ENCODE measurements at regions not wholly inside any gene's neighbourhood (a gene's known extent, or its start where the extent isn't known, plus 50 kb on each side); places are given as distances from the start of the nearest gene placed in this dataset.
A peak's percentile ranks its signal among the peaks of the same experiment; 100 is the strongest.

DNA sequence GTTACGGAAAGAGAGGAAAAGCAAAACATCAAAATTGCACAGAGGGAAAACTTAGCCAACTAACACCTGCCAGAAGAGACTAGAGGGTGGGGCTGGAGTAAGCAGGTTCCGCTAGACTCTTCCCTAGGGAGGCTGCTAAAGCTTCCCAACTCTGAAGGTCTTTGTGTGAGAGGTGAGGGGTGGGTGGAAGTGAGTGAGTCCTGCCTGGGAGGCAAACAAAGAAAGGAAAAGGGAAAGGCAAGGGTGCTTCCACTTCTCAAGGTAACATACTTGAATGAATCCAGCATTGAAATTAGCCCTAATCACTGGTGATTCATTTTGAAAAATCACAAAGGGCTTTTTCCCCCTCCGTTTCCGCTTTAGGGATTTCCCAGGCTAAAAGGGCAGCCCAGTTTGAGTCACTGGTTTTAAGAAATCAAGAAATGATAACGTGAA lies 220.5 kb upstream of the ADAMTS9 start:
- H3K9me3 Mint-ChIP-seq: peaks cover 9 to 12% of the 10 kb centered on the region in 2 donors
- no peaks in the 10 kb centered on the region for H3K27me3 Mint-ChIP-seq
- no peaks in the 10 kb centered on the region for H3K4me1 Mint-ChIP-seq
- H3K27ac Mint-ChIP-seq: no peak overlapping the region
- DNase-seq: no peak
- no peak overlapping the region for H3K4me3 Mint-ChIP-seq
- H3K36me3 Mint-ChIP-seq: peaks cover 0 to 2% of the 10 kb centered on the region in 2 donors
- ATAC-seq (replicated peaks): peak in 1 of 2 donors; percentile 23

- Mint-ChIP-seq H3K4me1 (no peaks in the 10 kb centered on the region), H3K27me3 (no peaks in the 10 kb centered on the region), H3K9me3 (peaks cover 8 to 10% of the 10 kb centered on the region in 2 donors), H3K27ac (no peak overlapping the region), H3K36me3 (no peaks in the 10 kb centered on the region), H3K4me3 (no peak overlapping the region)
- ATAC-seq (replicated peaks) (no peak), DNase-seq (no peak)
Observed at GRCh38 chr3:64905906-64906410, 218.2 kb upstream of the ADAMTS9 start.

DNA sequence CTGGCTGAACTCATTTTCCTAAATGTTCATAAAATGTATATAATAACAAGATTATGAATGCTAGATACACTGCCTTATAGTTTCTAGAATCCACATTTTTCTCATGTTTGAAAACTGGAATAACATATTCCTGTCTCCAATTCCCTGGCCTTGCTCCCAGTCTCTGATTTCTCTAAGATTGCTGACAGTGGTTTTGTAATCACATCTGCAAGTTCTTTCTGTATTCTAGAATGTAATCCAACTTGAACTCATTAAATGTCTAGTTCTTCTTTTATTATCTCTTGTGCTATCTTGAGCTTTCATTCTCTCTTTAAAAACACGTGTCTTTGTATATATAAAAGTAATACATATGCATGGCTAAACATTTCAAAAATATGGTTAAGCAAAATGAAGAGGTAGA lies 215.2 kb upstream of the ADAMTS9 start:
- DNase-seq: no peak

DNA sequence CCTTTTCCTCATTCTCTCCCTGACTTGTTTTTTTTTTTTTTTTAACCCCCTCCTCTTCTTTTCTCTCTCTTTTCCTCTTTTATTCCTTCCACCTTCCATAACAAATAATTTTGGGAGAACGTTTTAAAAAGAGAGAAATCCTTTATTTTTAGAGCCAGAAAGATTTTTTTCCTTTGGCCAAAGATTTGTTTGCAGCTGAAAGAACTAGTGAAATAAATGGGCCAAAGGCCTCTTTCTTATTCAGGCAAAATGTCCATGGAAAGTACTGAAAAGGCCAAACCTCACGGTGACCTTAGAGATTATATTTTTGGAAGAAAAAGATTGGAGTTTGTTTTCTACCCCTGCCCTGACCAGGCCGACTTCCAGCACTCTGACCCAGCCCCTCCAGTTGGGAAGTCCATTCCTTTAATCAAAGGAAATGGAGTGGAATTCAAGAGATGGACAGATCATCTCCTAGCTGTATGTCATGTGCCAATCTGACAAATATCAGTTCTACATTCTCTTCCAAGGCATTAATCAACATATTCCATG lies 214.3 kb upstream of the ADAMTS9 start:
- no peaks in the 10 kb centered on the region for H3K27me3 Mint-ChIP-seq
- DNase-seq (no peak), ATAC-seq (replicated peaks) (no peak)
- H3K36me3 Mint-ChIP-seq: no peaks in the 10 kb centered on the region
- peaks cover 2 to 4% of the 10 kb centered on the region in 2 donors for H3K9me3 Mint-ChIP-seq
- no peaks in the 10 kb centered on the region for H3K4me1 Mint-ChIP-seq
- H3K4me3 Mint-ChIP-seq: no peak overlapping the region
- no peak overlapping the region for H3K27ac Mint-ChIP-seq

More for the DNA sequence above, 215.2 kb upstream of the ADAMTS9 start:
- Mint-ChIP-seq H3K27ac (no peak overlapping the region), H3K4me3 (no peak overlapping the region), H3K4me1 (no peaks in the 10 kb centered on the region), H3K27me3 (no peaks in the 10 kb centered on the region), H3K9me3 (peaks cover 4 to 8% of the 10 kb centered on the region in 2 donors), H3K36me3 (no peaks in the 10 kb centered on the region)
- no peak for ATAC-seq (replicated peaks)

- no peaks in the 10 kb centered on the region for H3K36me3 Mint-ChIP-seq
- no peaks in the 10 kb centered on the region for H3K4me1 Mint-ChIP-seq
- DNase-seq: no peak
Observed at GRCh38 chr3:64901522-64901885, 213.7 kb upstream of the ADAMTS9 start.

GRCh38 chr3:64900617-64901521 lies 213.1 kb upstream of the ADAMTS9 start:
- H3K4me3 Mint-ChIP-seq: no peak overlapping the region
- H3K4me1 Mint-ChIP-seq: no peaks in the 10 kb centered on the region
- H3K27ac Mint-ChIP-seq: no peak overlapping the region
- H3K27me3 Mint-ChIP-seq: no peaks in the 10 kb centered on the region
- peaks cover 3 to 4% of the 10 kb centered on the region in 2 donors for H3K9me3 Mint-ChIP-seq
- no peak for DNase-seq
- no peaks in the 10 kb centered on the region for H3K36me3 Mint-ChIP-seq
- ATAC-seq (replicated peaks): no peak

More at GRCh38 chr3:64901522-64901885, 213.7 kb upstream of the ADAMTS9 start:
- Mint-ChIP-seq H3K27ac (no peak overlapping the region), H3K4me3 (no peak overlapping the region), H3K27me3 (no peaks in the 10 kb centered on the region), H3K9me3 (peaks cover 2 to 4% of the 10 kb centered on the region in 2 donors)
- ATAC-seq (replicated peaks): no peak

GRCh38 chr3:64900156-64900555 lies 212.4 kb upstream of the ADAMTS9 start:
- no peaks in the 10 kb centered on the region for H3K36me3 Mint-ChIP-seq
- ATAC-seq (replicated peaks) (no peak), DNase-seq (no peak)
- peaks cover 3 to 4% of the 10 kb centered on the region in 2 donors for H3K9me3 Mint-ChIP-seq
- H3K4me1 Mint-ChIP-seq: no peaks in the 10 kb centered on the region
- H3K4me3 Mint-ChIP-seq: no peak overlapping the region
- H3K27me3 Mint-ChIP-seq: no peaks in the 10 kb centered on the region
- no peak overlapping the region for H3K27ac Mint-ChIP-seq

DNA sequence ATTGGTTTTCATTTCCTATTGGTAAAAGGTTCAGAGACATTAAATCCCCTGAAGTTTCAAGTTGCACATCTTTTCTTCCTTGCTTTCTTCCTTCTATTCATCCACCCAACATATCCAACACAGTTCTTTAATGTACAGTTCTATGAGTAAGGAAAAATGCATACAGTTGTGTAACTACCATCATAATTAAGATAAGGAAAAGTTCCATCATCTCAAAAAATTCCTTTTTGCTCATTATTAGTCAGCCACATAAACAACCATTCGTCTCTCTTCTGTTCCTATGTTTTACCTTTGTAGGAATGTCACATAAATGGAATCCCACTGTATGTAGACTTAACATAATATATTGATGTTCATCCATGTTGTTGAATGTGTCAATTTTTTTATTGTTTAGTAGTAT lies 211.1 kb upstream of the ADAMTS9 start:
- H3K9me3 Mint-ChIP-seq: peaks cover 4 to 8% of the 10 kb centered on the region in 2 donors
- no peak for ATAC-seq (replicated peaks)

DNA sequence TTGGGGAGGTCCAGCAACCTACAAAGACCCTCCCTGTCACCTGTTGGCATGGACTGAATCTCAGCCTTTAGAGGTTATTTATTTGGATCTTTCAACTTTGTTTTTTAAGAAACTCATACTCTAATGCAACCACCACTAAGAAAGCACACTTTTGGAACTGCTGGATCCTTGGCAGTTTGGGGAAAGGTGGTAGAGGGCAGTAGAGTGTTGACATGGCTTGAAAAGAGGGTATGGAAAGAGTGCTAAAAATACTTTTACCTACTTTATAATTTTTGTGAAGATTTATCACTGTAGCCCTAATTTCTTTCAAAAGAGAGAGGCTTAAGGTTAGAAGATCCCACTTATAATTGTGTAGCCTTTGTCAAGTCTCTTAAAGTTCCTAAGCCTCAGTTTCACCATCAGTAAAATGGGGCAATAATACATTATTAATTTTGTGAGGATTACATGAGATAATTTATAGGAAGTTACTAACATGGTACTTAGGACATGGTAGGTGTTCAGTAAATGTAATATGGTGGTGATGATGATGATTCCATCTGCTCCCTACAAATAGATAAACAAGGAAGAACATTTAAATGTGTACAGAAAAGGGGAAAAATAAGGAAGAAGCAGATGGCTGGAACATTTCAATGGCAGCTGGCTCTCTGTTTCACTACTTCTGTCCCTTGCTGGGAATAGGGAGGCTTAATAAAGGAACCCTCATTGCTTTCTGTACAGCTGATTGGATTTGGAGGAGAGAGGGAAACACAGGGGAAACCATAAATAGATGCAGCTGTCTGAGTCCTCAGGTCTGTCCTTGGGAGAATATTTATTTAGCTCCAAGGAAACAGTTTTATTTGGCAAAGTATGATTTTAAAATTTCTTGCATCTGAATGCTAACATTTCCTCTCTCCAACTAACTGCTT lies 208.4 kb upstream of the ADAMTS9 start:
- Mint-ChIP-seq H3K4me1 (no peaks in the 10 kb centered on the region), H3K9me3 (peaks cover 3 to 15% of the 10 kb centered on the region in 2 donors), H3K4me3 (no peak overlapping the region), H3K36me3 (no peaks in the 10 kb centered on the region), H3K27ac (no peak overlapping the region), H3K27me3 (no peaks in the 10 kb centered on the region)
- no peak for ATAC-seq (replicated peaks)
- no peak for DNase-seq

More for the DNA sequence above, 211.1 kb upstream of the ADAMTS9 start:
- H3K27ac Mint-ChIP-seq: no peak overlapping the region
- DNase-seq: no peak
- H3K4me1 Mint-ChIP-seq: no peaks in the 10 kb centered on the region
- no peak overlapping the region for H3K4me3 Mint-ChIP-seq
- no peaks in the 10 kb centered on the region for H3K27me3 Mint-ChIP-seq
- no peaks in the 10 kb centered on the region for H3K36me3 Mint-ChIP-seq

GRCh38 chr3:64895106-64895990 lies 207.5 kb upstream of the ADAMTS9 start:
- Mint-ChIP-seq H3K4me3 (no peak overlapping the region), H3K36me3 (no peaks in the 10 kb centered on the region), H3K27ac (no peak overlapping the region), H3K4me1 (no peaks in the 10 kb centered on the region), H3K27me3 (no peaks in the 10 kb centered on the region), H3K9me3 (peaks cover 3 to 15% of the 10 kb centered on the region in 2 donors)
- ATAC-seq (replicated peaks) (no peak), DNase-seq (no peak)

DNA sequence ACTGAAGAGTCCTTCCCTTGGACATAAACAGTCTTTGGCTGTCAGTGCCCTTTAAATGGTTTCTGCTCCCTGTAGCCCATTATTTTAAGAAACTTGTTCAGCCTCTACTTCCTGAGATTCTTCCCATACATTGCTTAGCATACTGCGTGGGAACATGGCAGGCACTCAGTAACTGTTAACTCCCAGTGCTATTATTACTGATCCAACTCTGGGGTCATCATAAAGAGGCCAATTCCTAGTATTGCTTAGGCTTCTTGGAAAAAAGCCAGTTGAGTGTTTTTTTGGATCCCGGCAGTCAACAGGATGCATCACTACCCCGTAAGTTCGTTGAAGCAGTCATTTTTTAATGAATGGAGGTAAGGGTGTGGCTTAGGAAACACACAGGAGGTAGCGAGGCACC lies 206.2 kb upstream of the ADAMTS9 start:
- no peaks in the 10 kb centered on the region for H3K4me1 Mint-ChIP-seq
- ATAC-seq (replicated peaks) (no peak), DNase-seq (no peak)
- H3K36me3 Mint-ChIP-seq: no peaks in the 10 kb centered on the region
- no peak overlapping the region for H3K4me3 Mint-ChIP-seq
- H3K27me3 Mint-ChIP-seq: no peaks in the 10 kb centered on the region
- H3K9me3 Mint-ChIP-seq: peaks cover 3 to 15% of the 10 kb centered on the region in 2 donors
- H3K27ac Mint-ChIP-seq: no peak overlapping the region

DNA sequence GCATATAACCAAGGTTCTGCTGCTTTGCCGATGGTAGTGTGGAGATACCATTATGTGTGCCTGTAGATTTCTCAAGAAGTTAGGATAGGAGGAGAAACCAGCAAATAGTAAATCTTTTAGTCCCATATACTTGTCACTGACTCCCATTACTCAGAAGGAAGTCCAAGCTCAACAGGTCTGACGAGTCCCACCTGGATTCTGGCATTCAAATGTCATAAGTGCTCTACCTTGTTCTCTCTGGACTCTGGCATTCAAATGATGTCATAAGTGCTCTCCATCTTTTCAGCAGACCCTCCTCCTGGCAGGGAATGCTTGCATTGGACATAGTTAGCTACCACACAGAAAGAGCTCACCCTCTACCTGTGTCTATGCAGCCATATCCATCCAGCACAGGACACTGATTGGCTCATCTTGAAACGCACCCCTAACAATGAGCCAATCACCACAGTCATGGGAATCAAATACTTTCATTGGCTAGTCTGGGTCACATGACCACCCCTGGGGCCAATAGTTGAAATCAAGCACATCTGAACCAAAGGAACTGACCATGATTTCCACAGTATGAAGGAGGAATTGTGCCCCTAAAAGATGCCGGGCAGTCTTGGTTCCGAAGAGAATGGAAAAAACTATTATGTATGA lies 205.0 kb upstream of the ADAMTS9 start:
- DNase-seq (no peak), ATAC-seq (replicated peaks) (no peak)
- H3K36me3 Mint-ChIP-seq: no peaks in the 10 kb centered on the region

DNA sequence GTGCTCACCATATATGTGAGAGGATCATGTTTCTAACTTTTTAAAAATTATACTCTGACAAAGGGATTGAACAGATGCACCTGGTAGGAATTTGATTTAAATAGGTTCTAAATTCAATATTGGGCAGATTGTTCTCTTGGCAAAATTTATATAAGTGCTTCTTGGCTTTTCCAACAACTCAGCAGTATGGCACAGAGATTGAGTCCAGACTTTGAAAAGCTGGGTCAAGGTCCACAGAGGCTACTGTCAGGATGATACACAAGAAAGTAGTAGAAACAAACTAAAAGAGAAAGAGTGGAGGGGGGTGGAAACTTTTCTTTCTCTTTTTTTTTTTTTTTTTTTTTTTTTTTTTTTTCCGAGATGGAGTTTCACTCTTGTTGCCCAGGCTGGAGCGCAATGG lies 203.2 kb upstream of the ADAMTS9 start:
- DNase-seq: no peak

More for the DNA sequence above, 205.0 kb upstream of the ADAMTS9 start:
- peaks cover 3 to 13% of the 10 kb centered on the region in 2 donors for H3K9me3 Mint-ChIP-seq
- no peaks in the 10 kb centered on the region for H3K27me3 Mint-ChIP-seq
- H3K27ac Mint-ChIP-seq: no peak overlapping the region
- no peak overlapping the region for H3K4me3 Mint-ChIP-seq
- no peaks in the 10 kb centered on the region for H3K4me1 Mint-ChIP-seq

More for the DNA sequence above, 203.2 kb upstream of the ADAMTS9 start:
- Mint-ChIP-seq H3K4me1 (no peaks in the 10 kb centered on the region), H3K27me3 (no peaks in the 10 kb centered on the region), H3K27ac (no peak overlapping the region), H3K4me3 (no peak overlapping the region), H3K9me3 (peaks cover 3 to 13% of the 10 kb centered on the region in 2 donors), H3K36me3 (no peaks in the 10 kb centered on the region)
- no peak for ATAC-seq (replicated peaks)

Measured in stimulated activated naive B cell treated with anti-CD40 and anti-IgM and Interleukin-4, amounts not matched to agents 10 μg/mL and 1 μg/mL and 100 μg/mL, for 72 hours (primary cell).